Right hindlimb (tissue), 1 donor: ENCODE measurements at regions not wholly inside any gene's neighbourhood (a gene's known extent, or its start where the extent isn't known, plus 50 kb on each side); places are given as distances from the start of the nearest gene placed in this dataset.
"Not testable (repeated sequence)": the region's sequence is repeated elsewhere in the genome, so short reads cannot be mapped to it uniquely, and the experiment has no call there.

ENCODE experiments used
- DNase-seq: peaks from one replicate; pipeline ENCODE4 v3.0.0-alpha.2; 2018

- DNase-seq = no peak
These were observed 670.6 kb downstream of the PLOD2 start for GRCh38 chr3:145490088-145491048.

- no peak for DNase-seq
These were observed 668.5 kb downstream of the PLOD2 start for GRCh38 chr3:145492456-145492855.

GRCh38 chr3:145517416-145517815, 643.6 kb downstream of the PLOD2 start:
- not testable (repeated sequence) for DNase-seq

GRCh38 chr3:145518639-145519038, 642.3 kb downstream of the PLOD2 start:
- DNase-seq = no peak

- no peak for DNase-seq
These were observed 641.5 kb downstream of the PLOD2 start for GRCh38 chr3:145519398-145520047.

- DNase-seq = no peak
These were observed 638.8 kb downstream of the PLOD2 start for GRCh38 chr3:145522179-145522578.

GRCh38 chr3:145522893-145523651, 637.9 kb downstream of the PLOD2 start:
- DNase-seq = no peak

- no peak for DNase-seq
These were observed 629.4 kb downstream of the PLOD2 start for GRCh38 chr3:145531548-145531947.

GRCh38 chr3:145533696-145534095, 627.3 kb downstream of the PLOD2 start:
- DNase-seq = no peak

GRCh38 chr3:145536461-145536860, 624.5 kb downstream of the PLOD2 start:
- DNase-seq = no peak

GRCh38 chr3:145550522-145550921, 610.5 kb downstream of the PLOD2 start:
- no peak for DNase-seq

GRCh38 chr3:145557405-145557804, 603.6 kb downstream of the PLOD2 start:
- no peak for DNase-seq

- DNase-seq = no peak
These were observed 582.5 kb downstream of the PLOD2 start for GRCh38 chr3:145578471-145578870.

GRCh38 chr3:145581694-145582093, 579.3 kb downstream of the PLOD2 start:
- no peak for DNase-seq

GRCh38 chr3:145604851-145605250, 556.1 kb downstream of the PLOD2 start:
- no peak for DNase-seq

GRCh38 chr3:145620002-145620401, 541.0 kb downstream of the PLOD2 start:
- no peak for DNase-seq

GRCh38 chr3:145620486-145620885, 540.5 kb downstream of the PLOD2 start:
- no peak for DNase-seq

- DNase-seq = no peak
These were observed 537.6 kb downstream of the PLOD2 start for GRCh38 chr3:145623349-145623748.

GRCh38 chr3:145628211-145628610, 532.8 kb downstream of the PLOD2 start:
- DNase-seq = no peak

- no peak for DNase-seq
These were observed 523.9 kb downstream of the PLOD2 start for GRCh38 chr3:145637105-145637504.

- DNase-seq = no peak
These were observed 521.9 kb downstream of the PLOD2 start for GRCh38 chr3:145639003-145639606.

GRCh38 chr3:145639875-145640274, 521.1 kb downstream of the PLOD2 start:
- no peak for DNase-seq

- no peak for DNase-seq
These were observed 512.6 kb downstream of the PLOD2 start for GRCh38 chr3:145648396-145648795.
